Liver (tissue), 7 donors: ENCODE measurements at regions not wholly inside any gene's neighbourhood (a gene's known extent, or its start where the extent isn't known, plus 50 kb on each side); places are given as distances from the start of the nearest gene placed in this dataset.
"Not testable (repeated sequence)": the region's sequence is repeated elsewhere in the genome, so short reads cannot be mapped to it uniquely, and the experiment has no call there.

Source experiments
- DNase-seq: peaks from one replicate; pipeline ENCODE4 v3.0.0-alpha.2; 2017; ENCODE audit warnings: low spot score
- H3K27ac ChIP-seq, 2 donors: one replicate each; pipeline ENCODE4 v1.7.0; 2013; ENCODE audit warnings: inconsistent platforms in 2 of 2, low read length in 2 of 2, control low read depth in 1 of 2, low read depth in 1 of 2, mild to moderate bottlenecking in 1 of 2
- H3K27me3 ChIP-seq, 4 donors: one replicate each; pipeline versions ENCODE4 v1.6.1 to v1.7.0; 2013; ENCODE audit warnings: low read length in 3 of 4, inconsistent platforms in 1 of 4, mild to moderate bottlenecking in 1 of 4, moderate library complexity in 1 of 4; ENCODE audit not compliant: control insufficient read depth in 4 of 4, insufficient read depth in 4 of 4
- H3K36me3 ChIP-seq, 4 donors: one replicate each; pipeline versions ENCODE4 v1.6.1 to v1.7.0; 2013; ENCODE audit warnings: low read length in 3 of 4, mild to moderate bottlenecking in 3 of 4, low read depth in 1 of 4, moderate library complexity in 1 of 4; ENCODE audit not compliant: control insufficient read depth in 4 of 4, insufficient read depth in 3 of 4
- H3K4me1 ChIP-seq, 4 donors: one replicate each; pipeline versions ENCODE4 v1.6.1 to v1.7.0; 2013; ENCODE audit warnings: low read length in 3 of 4, mild to moderate bottlenecking in 3 of 4, moderate library complexity in 1 of 4; ENCODE audit not compliant: control insufficient read depth in 4 of 4, insufficient read depth in 4 of 4
- H3K4me3 ChIP-seq, 3 donors: one replicate each; pipeline versions ENCODE4 v1.6.1 to v1.7.0; 2013; ENCODE audit warnings: low read length in 3 of 3, control low read depth in 1 of 3, low read depth in 1 of 3, mild to moderate bottlenecking in 1 of 3
- H3K9ac ChIP-seq, 2 donors: one replicate each; pipeline ENCODE4 v1.7.0; 2013; ENCODE audit warnings: low read length in 2 of 2, mild to moderate bottlenecking in 2 of 2, moderate library complexity in 2 of 2, control low read depth in 1 of 2, low read depth in 1 of 2
- H3K9me3 ChIP-seq, 4 donors: one replicate each; pipeline versions ENCODE4 v1.6.1 to v1.7.0; 2013; ENCODE audit warnings: low read length in 3 of 4; ENCODE audit not compliant: control insufficient read depth in 4 of 4
- EGR1 ChIP-seq, 2 donors: IDR thresholded peaks; 2 replicates each; pipeline ENCODE4 v1.6.1; 2016 to 2018; ENCODE audit warnings: antibody characterized with exemption in 2 of 2, low read depth in 2 of 2
- FOXA1 ChIP-seq: IDR thresholded peaks from 2 replicates; pipeline ENCODE4 v1.6.1; 2016; ENCODE audit warnings: antibody characterized with exemption
- FOXA2 ChIP-seq: IDR thresholded peaks from 2 replicates; pipeline ENCODE4 v1.6.1; 2016; ENCODE audit warnings: antibody characterized with exemption
- HNF4A ChIP-seq, 2 donors: conservative IDR thresholded peaks; 2 replicates each; pipeline ENCODE4 v1.6.1; 2016; ENCODE audit warnings: antibody characterized with exemption in 2 of 2, mild to moderate bottlenecking in 2 of 2
- HNF4G ChIP-seq: IDR thresholded peaks from 2 replicates; pipeline ENCODE4 v1.6.1; 2016; ENCODE audit warnings: antibody characterized with exemption
- JUND ChIP-seq, 2 donors: IDR thresholded peaks; 2 replicates each; pipeline ENCODE4 v1.6.1; 2016; ENCODE audit warnings: antibody characterized with exemption in 2 of 2
- RAD21 ChIP-seq, 2 donors: IDR thresholded peaks; 2 replicates each; pipeline ENCODE4 v1.6.1; 2016; ENCODE audit warnings: antibody characterized with exemption in 2 of 2, mild to moderate bottlenecking in 2 of 2
- RXRA ChIP-seq, 2 donors: IDR thresholded peaks; 2 replicates each; pipeline ENCODE4 v1.6.1; 2017 to 2018; ENCODE audit warnings: antibody characterized with exemption in 2 of 2, mild to moderate bottlenecking in 1 of 2
- SP1 ChIP-seq: IDR thresholded peaks from 2 replicates; pipeline ENCODE4 v1.6.1; 2018; ENCODE audit warnings: antibody characterized with exemption, mild to moderate bottlenecking
- WGBS: extraction: QIAGEN DNeasy Blood & Tissue Kit; methylation state at CpG from one replicate; pipeline ENCODE4 v1.1.7; 2013; 5-methylcytosine and 5-hydroxymethylcytosine counted together
- TF ChIP-seq, protein P1 (sequence below): IDR thresholded peaks from 2 replicates; pipeline ENCODE4 v1.6.1; 2016; ENCODE audit warnings: antibody characterized with exemption
- TF ChIP-seq, protein P2 (sequence below): IDR thresholded peaks from 2 replicates; pipeline ENCODE4 v1.6.1; 2016; ENCODE audit warnings: antibody characterized with exemption
- donor health status: healthy.
- donor health status: healthy.
- donor health status: healthy.
- donor health status: healthy.

DNA sequence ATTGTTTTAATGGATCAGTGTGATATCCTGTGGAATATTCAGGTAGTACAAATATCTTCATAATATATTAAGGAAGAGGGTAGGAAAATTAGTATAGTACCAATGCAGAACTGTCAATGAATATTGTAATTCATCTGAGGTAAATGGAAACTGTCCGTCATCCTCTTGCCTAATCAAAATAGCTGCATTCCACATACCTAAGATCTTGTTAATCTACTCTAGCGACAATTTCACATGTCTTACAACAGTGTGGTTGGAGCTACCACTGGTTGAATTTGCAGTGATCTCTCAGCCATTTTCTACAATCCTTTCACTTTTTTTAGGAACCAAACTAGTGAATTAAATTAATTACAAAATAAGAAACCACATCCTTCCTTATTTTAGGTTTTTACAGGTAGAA lies 117.5 kb downstream of the PCDH18 start (continued):
- TF ChIP-seq, protein P1, sequence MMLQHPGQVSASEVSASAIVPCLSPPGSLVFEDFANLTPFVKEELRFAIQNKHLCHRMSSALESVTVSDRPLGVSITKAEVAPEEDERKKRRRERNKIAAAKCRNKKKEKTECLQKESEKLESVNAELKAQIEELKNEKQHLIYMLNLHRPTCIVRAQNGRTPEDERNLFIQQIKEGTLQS, result no peak
- TF ChIP-seq, protein P2, sequence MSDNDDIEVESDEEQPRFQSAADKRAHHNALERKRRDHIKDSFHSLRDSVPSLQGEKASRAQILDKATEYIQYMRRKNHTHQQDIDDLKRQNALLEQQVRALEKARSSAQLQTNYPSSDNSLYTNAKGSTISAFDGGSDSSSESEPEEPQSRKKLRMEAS, result no peak
- TF ChIP-seq RAD21 (IDR thresholded peaks at IDR 0.05) (no peak), FOXA1 (no peak), RXRA (IDR thresholded peaks at IDR 0.05) (no peak), HNF4A (conservative IDR thresholded peaks at IDR 0.05) (no peak), HNF4G (no peak)

DNA sequence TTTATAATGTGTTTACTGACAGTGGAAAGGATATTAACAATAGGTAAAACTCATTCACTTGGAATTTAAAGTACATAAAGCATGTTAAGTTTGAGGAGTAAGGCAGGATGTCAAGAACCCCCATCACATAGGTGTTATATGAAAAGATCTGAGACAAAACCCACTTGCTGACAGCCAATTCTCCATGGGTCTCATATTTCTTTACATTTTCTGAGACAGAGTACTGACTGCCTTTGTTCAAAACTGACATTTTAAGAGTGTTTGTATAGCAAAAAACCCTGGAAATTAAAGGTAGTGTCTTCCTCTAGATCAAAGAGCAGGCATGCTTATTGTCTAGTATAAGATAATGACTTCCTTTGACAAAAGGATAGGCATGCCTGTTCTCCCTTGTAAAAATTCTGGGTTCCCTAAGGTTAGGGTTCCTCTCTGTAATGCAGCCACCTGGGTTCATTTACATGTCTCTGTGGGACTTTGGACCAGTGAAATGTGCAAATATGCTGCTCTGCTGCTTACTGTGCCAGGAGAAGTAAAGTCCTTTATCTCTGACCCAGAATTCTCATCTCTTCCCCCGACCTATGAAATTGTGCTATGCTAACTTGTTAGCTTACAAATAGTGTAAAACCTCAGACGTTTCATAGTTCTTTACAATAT lies 123.6 kb downstream of the PCDH18 start:
- H3K9ac ChIP-seq, result no peak overlapping the region
- H3K4me1 ChIP-seq, result no peaks in the 10 kb centered on the region
- H3K4me3 ChIP-seq, result no peak overlapping the region
- WGBS, result 29% methylated on average over 2 of the region's 2 CpGs
- no peak for DNase-seq
- H3K27ac ChIP-seq, result no peak overlapping the region
- no peaks in the 10 kb centered on the region for H3K36me3 ChIP-seq
- no peak for TF ChIP-seq HNF4G
- TF ChIP-seq SP1, result peak; percentile 45
- peak; percentile 13 to 18 for TF ChIP-seq RXRA (IDR thresholded peaks at IDR 0.05)
- peak; percentile 74 for TF ChIP-seq HNF4A (conservative IDR thresholded peaks at IDR 0.05)
- TF ChIP-seq, protein P2, result no peak
- H3K9me3 ChIP-seq, result no peaks in the 10 kb centered on the region
- H3K27me3 ChIP-seq, result no peaks in the 10 kb centered on the region

DNA sequence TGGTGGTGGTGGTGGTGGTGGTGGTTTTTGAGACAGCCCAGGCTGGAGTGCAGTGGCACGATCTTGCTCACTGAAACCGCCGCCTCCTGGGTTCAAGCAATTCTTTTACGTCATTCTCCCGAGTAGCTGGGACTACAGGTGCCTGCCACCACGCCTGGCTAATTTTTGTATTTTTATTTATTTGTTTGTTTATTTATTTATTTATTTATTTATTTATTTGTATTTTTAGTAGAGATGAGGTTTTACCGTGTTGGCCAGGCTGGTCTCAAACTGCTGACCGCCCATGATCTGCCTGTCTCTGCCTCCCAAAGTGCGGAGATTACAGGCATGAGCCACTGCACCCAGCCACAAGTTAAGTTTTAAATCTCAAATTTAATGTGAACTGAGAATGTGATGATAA lies 126.5 kb downstream of the PCDH18 start:
- not testable (repeated sequence) for H3K9ac ChIP-seq, H3K9me3 ChIP-seq, H3K36me3 ChIP-seq, H3K4me1 ChIP-seq, H3K27me3 ChIP-seq, H3K27ac ChIP-seq, H3K4me3 ChIP-seq, DNase-seq
- WGBS, result 88% methylated on average over 9 of the region's 9 CpGs

DNA sequence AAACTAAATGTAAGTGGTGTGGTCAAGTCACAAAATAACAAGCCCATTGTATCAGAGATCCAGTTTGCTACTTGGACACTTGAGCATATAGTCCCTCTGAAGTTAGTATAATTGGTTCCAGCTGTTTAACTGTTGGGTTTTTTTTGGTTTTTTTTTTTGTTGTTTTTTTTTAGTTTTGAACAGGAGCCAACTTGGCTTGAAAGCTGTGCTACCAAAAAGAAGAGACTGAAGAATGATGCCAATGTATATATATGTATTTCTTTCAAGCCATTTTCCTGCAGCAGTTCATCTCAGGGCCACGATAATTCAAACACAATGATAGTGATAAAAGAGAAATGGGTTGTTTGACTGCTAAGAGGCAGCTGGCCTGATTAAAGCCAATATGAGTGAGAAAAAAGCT lies 138.3 kb downstream of the PCDH18 start:
- Histone ChIP-seq H3K27ac (no peak overlapping the region), H3K4me1 (no peaks in the 10 kb centered on the region), H3K27me3 (no peaks in the 10 kb centered on the region), H3K36me3 (peaks cover 0 to 1% (median 0%) of the 10 kb centered on the region in 4 donors), H3K9ac (no peak overlapping the region), H3K9me3 (no peaks in the 10 kb centered on the region), H3K4me3 (no peak overlapping the region)
- TF ChIP-seq HNF4A (conservative IDR thresholded peaks at IDR 0.05), result no peak
- TF ChIP-seq, protein P2, result no peak
- no peak for TF ChIP-seq RAD21 (IDR thresholded peaks at IDR 0.05)
- TF ChIP-seq FOXA2, result no peak
- TF ChIP-seq EGR1 (IDR thresholded peaks at IDR 0.05; ENCODE audit: low read depth in 2 of 2), result no peak
- no peak for TF ChIP-seq JUND (IDR thresholded peaks at IDR 0.05)
- 75% methylated on average over 1 of the region's 1 CpG for WGBS
- DNase-seq, result no peak
